T-cell (primary cell): ENCODE measurements at regions not wholly inside any gene's neighbourhood (a gene's known extent, or its start where the extent isn't known, plus 50 kb on each side); places are given as distances from the start of the nearest gene placed in this dataset.

Source experiments
- ATAC-seq, 4 experiments: fragments of 200-7000 bp in 3 of 4; fragments of 150-1000 bp in 1 of 4; cut with Tn5 transposase; replicated peaks in 1 of 4; 1 replicate in 3 of 4; 2 replicates in 1 of 4; pipeline ENCODE4 v1.10.0; 2021; ENCODE audit warnings: moderate library complexity in 3 of 4, mild to moderate bottlenecking in 2 of 4, moderate number of reproducible peaks in 1 of 4
- CTCF ChIA-PET, 2 donors: fragments of 300-600 bp; sonication (Branson Sonifier 250); formaldehyde crosslinking; loops; one replicate each; lab custom pipeline; 2022; ENCODE audit warnings: antibody characterized with exemption in 2 of 2; lab: Charles Lee
- POLR2A ChIA-PET, 2 donors: fragments of 300-600 bp; sonication (Branson Sonifier 250); formaldehyde crosslinking; loops; one replicate each; lab custom pipeline; 2022; ENCODE audit warnings: antibody characterized with exemption in 2 of 2; lab: Charles Lee
- DNase-seq, 35 experiments: peaks; one replicate each; pipeline versions ENCODE4 v3.0.0 to v3.0.0-alpha.2; 2013 to 2023
- H3K27ac ChIP-seq: one replicate; pipeline ENCODE4 v1.5.1; 2013; ENCODE audit warnings: low read length
- H3K27me3 ChIP-seq, 2 experiments: replicated peaks in 1 of 2; 1 replicate in 1 of 2; 2 replicates in 1 of 2; pipeline versions ENCODE4 v1.6.1 to v1.7.0; 2013; ENCODE audit warnings: low read length in 1 of 2, mixed read lengths in 1 of 2; ENCODE audit not compliant: control insufficient read depth in 2 of 2, insufficient read depth in 2 of 2; ENCODE audit errors: extremely low read depth in 1 of 2
- H3K36me3 ChIP-seq, 2 donors: 1 replicate in 1 of 2; 2 replicates in 1 of 2; pipeline versions ENCODE4 v1.6.1 to v1.7.0; 2013; ENCODE audit warnings: low read length in 1 of 2; ENCODE audit not compliant: control insufficient read depth in 2 of 2, insufficient read depth in 1 of 2; ENCODE audit errors: extremely low read depth in 1 of 2
- H3K4me1 ChIP-seq, 2 experiments: 1 replicate in 1 of 2; 2 replicates in 1 of 2; pipeline versions ENCODE4 v1.6.1 to v1.7.0; 2013; ENCODE audit warnings: low read length in 2 of 2, mixed read lengths in 1 of 2; ENCODE audit not compliant: insufficient read depth in 2 of 2, control insufficient read depth in 1 of 2; ENCODE audit errors: extremely low read depth in 1 of 2
- H3K4me3 ChIP-seq, 2 donors: 1 replicate in 1 of 2; 2 replicates in 1 of 2; pipeline versions ENCODE4 v1.5.1 to v1.7.0; 2013; ENCODE audit warnings: mild to moderate bottlenecking in 2 of 2, low read length in 1 of 2, moderate library complexity in 1 of 2; ENCODE audit not compliant: control insufficient read depth in 1 of 2; ENCODE audit errors: extremely low read depth in 1 of 2
- H3K9me3 ChIP-seq: 2 replicates; pipeline ENCODE4 v1.7.0; 2013
- H3K27ac Mint-ChIP-seq, 2 donors: one replicate each; pipeline ENCODE4 v1.8.0; 2020 to 2021; ENCODE audit warnings: mild to moderate bottlenecking in 2 of 2, mixed read lengths in 2 of 2
- H3K27me3 Mint-ChIP-seq, 2 donors: one replicate each; pipeline ENCODE4 v1.8.0; 2021 to 2022; ENCODE audit warnings: mixed read lengths in 2 of 2
- H3K36me3 Mint-ChIP-seq: one replicate; pipeline ENCODE4 v1.8.0; 2021; ENCODE audit warnings: mixed read lengths
- H3K4me1 Mint-ChIP-seq, 3 donors: one replicate each; pipeline ENCODE4 v1.8.0; 2020 to 2022; ENCODE audit warnings: mixed read lengths in 3 of 3, mild to moderate bottlenecking in 1 of 3
- H3K4me3 Mint-ChIP-seq, 3 donors: one replicate each; pipeline ENCODE4 v1.8.0; 2020 to 2022; ENCODE audit warnings: mild to moderate bottlenecking in 3 of 3, mixed read lengths in 3 of 3, moderate library complexity in 3 of 3
- H3K9me3 Mint-ChIP-seq, 3 donors: one replicate each; pipeline ENCODE4 v1.8.0; 2020 to 2022; ENCODE audit warnings: mixed read lengths in 3 of 3
- WGBS: methylation state at CpG from one replicate; pipeline ENCODE4 v1.1.5; 2013; ENCODE audit warnings: missing lambda C conversion rate; ENCODE audit not compliant: insufficient coverage; 5-methylcytosine and 5-hydroxymethylcytosine counted together

DNA sequence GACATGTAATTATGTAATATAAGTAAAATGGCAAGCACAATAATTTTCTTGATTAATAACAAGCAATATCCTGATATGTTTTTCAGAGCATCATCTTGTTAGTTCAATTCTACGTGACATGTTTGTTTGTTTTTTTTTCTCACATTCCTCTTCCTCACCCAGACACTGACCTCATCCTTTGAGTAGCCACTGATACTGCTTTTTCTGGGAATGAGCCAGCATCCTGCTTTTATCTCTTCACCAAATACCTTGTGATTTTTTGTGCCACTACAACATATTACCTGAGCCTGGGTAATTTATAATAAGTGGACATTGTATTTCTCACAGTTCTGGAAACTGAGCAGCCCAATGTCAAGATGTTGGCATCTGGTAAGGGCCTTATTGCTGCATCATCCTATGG, 484.0 kb downstream of the NAF1 start:
- no peak for ATAC-seq
- H3K36me3 ChIP-seq, result no peaks in the 10 kb centered on the region
- H3K4me1 ChIP-seq, result no peaks in the 10 kb centered on the region
- 86% methylated on average over 1 of the region's 1 CpG for WGBS
- H3K27me3 Mint-ChIP-seq, result no peaks in the 10 kb centered on the region
- no peaks in the 10 kb centered on the region for H3K9me3 ChIP-seq
- no peak overlapping the region for H3K4me3 Mint-ChIP-seq
- ChIA-PET POLR2A (no interaction called here), CTCF (no interaction called here)
- H3K9me3 Mint-ChIP-seq, result peaks cover 4 to 20% (median 13%) of the 10 kb centered on the region in 3 donors
- no peak overlapping the region for H3K4me3 ChIP-seq
- H3K27ac ChIP-seq, result no peak overlapping the region
- no peaks in the 10 kb centered on the region for H3K27me3 ChIP-seq
- H3K36me3 Mint-ChIP-seq, result no peaks in the 10 kb centered on the region
- no peak for DNase-seq
- H3K4me1 Mint-ChIP-seq, result no peaks in the 10 kb centered on the region
- no peak overlapping the region for H3K27ac Mint-ChIP-seq

DNA sequence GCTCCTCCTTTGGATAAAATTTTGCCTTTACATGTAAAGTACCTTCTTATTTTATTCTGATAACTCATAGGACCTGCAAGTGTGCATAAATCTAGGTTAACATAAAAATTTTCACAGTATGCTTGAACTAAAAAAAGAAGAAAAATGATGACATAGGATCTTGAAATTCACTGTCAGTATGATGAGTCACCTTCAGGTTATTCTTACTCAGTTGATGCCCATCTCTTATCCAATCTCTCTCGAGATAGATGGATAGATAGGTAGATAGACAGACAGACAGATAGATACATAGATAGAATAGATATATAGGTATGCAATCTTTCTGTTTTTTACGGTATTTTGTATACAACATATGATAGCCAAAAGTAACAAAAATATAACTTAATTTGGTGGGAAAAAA, 485.5 kb downstream of the NAF1 start:
- Mint-ChIP-seq H3K27ac (no peak overlapping the region), H3K27me3 (no peaks in the 10 kb centered on the region), H3K9me3 (peaks cover 4 to 29% (median 19%) of the 10 kb centered on the region in 3 donors), H3K36me3 (no peaks in the 10 kb centered on the region), H3K4me3 (no peak overlapping the region), H3K4me1 (no peaks in the 10 kb centered on the region)
- ChIA-PET POLR2A (interaction anchor here in 1 of 2 donors (0.6 kb wide), 1 partner anchor 46 kb away, joined by 5 read pairs; no protein-coding TSS in a partner anchor), CTCF (no interaction called here)
- no peak for ATAC-seq
- Histone ChIP-seq H3K27me3 (no peaks in the 10 kb centered on the region), H3K4me3 (no peak overlapping the region), H3K36me3 (no peaks in the 10 kb centered on the region), H3K4me1 (no peaks in the 10 kb centered on the region), H3K9me3 (no peaks in the 10 kb centered on the region), H3K27ac (no peak overlapping the region)
- no CpG with 5 or more reads among the region's 2 CpGs for WGBS
- no peak for DNase-seq

DNA sequence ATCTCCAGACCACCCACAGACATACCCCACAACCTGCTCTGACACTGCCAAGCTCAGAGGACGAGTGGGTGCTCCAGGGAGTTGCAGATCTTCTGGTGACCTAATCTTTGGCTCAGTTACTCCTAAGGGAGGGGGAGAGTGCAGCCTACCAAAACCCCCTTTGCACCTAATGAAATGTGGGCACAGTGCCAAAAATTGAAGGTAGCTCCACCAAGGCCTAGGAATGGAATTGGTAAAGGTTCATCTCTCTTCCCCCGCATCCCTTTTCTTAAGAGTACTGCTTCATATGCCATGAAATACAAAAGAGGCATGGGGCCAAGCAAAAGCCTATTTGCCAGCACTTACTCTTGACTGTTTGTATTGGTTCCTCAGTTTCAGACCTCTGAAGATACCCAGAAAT, 491.0 kb downstream of the NAF1 start:
- H3K27ac ChIP-seq, result no peak overlapping the region
- peaks cover 0 to 30% (median 22%) of the 10 kb centered on the region in 3 donors for H3K9me3 Mint-ChIP-seq
- H3K36me3 ChIP-seq, result no peaks in the 10 kb centered on the region
- no peak overlapping the region for H3K27ac Mint-ChIP-seq
- DNase-seq (no peak), ATAC-seq (no peak)
- no peaks in the 10 kb centered on the region for H3K27me3 ChIP-seq
- H3K9me3 ChIP-seq, result peaks cover 4% of the 10 kb centered on the region
- POLR2A ChIA-PET, result no interaction called here
- H3K27me3 Mint-ChIP-seq, result no peaks in the 10 kb centered on the region
- CTCF ChIA-PET, result no interaction called here
- no peaks in the 10 kb centered on the region for H3K36me3 Mint-ChIP-seq
- H3K4me1 Mint-ChIP-seq, result no peaks in the 10 kb centered on the region
- WGBS, result no CpG with 5 or more reads among the region's 2 CpGs
- H3K4me3 Mint-ChIP-seq, result no peak overlapping the region
- no peaks in the 10 kb centered on the region for H3K4me1 ChIP-seq
- no peak overlapping the region for H3K4me3 ChIP-seq

DNA sequence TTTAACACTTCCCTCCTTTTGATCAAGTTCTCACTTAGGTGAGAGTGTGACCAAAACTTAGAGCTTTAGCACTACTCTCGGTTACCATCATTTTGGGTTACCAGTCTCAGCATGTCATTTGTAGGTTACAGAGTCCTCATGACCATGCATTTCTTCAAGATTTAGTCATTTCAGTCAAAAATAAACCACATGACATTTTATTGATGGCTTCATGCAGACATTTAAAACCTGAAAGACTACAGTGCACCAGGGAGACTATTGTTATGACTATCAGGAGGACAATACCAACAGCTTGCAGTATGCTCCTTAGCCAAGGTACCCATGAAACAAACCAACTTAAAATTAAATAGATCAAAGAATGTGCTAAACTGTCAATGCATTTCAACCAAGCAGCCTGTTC, 498.1 kb upstream of the FSTL5 start:
- H3K27ac ChIP-seq, result no peak overlapping the region
- ATAC-seq (no peak), DNase-seq (no peak)
- ChIA-PET CTCF (no interaction called here), POLR2A (no interaction called here)
- H3K27ac Mint-ChIP-seq, result no peak overlapping the region
- H3K36me3 ChIP-seq, result no peaks in the 10 kb centered on the region
- H3K4me1 Mint-ChIP-seq, result no peaks in the 10 kb centered on the region
- H3K4me1 ChIP-seq, result no peaks in the 10 kb centered on the region
- no peaks in the 10 kb centered on the region for H3K36me3 Mint-ChIP-seq
- WGBS, result no CpG with 5 or more reads among the region's 1 CpG
- peaks cover 3 to 12% (median 11%) of the 10 kb centered on the region in 3 donors for H3K9me3 Mint-ChIP-seq
- H3K4me3 Mint-ChIP-seq, result no peak overlapping the region
- no peaks in the 10 kb centered on the region for H3K27me3 Mint-ChIP-seq
- no peaks in the 10 kb centered on the region for H3K9me3 ChIP-seq
- H3K4me3 ChIP-seq, result no peak overlapping the region
- H3K27me3 ChIP-seq, result no peaks in the 10 kb centered on the region

DNA sequence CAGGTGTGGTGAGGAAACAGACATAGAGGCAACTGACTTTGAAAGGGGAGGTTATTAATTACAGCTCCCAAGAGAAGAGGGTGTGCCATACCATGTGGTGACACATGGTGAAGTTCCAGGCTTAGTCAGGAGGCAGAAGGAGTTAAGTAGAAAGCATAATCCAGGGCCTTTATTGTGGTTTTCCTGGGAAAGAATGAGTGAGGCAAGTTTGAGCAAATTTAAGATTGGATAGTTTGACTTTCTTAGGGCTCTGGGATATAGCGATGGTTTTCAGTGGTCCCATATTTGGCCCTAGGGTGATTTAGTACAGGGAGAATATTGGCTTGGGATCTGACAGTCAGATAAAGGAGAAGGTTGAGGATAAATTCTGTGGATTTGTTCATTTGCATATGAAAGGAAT, 495.9 kb upstream of the FSTL5 start:
- Histone ChIP-seq H3K9me3 (no peaks in the 10 kb centered on the region), H3K27me3 (no peaks in the 10 kb centered on the region), H3K4me1 (no peaks in the 10 kb centered on the region), H3K27ac (no peak overlapping the region), H3K36me3 (no peaks in the 10 kb centered on the region), H3K4me3 (no peak overlapping the region)
- 91% methylated on average over 1 of the region's 1 CpG for WGBS
- ChIA-PET POLR2A (no interaction called here), CTCF (no interaction called here)
- ATAC-seq (no peak), DNase-seq (no peak)
- Mint-ChIP-seq H3K36me3 (no peaks in the 10 kb centered on the region), H3K9me3 (peaks cover 0 to 10% (median 6%) of the 10 kb centered on the region in 3 donors), H3K4me3 (no peak overlapping the region), H3K4me1 (no peaks in the 10 kb centered on the region), H3K27ac (no peak overlapping the region), H3K27me3 (no peaks in the 10 kb centered on the region)

DNA sequence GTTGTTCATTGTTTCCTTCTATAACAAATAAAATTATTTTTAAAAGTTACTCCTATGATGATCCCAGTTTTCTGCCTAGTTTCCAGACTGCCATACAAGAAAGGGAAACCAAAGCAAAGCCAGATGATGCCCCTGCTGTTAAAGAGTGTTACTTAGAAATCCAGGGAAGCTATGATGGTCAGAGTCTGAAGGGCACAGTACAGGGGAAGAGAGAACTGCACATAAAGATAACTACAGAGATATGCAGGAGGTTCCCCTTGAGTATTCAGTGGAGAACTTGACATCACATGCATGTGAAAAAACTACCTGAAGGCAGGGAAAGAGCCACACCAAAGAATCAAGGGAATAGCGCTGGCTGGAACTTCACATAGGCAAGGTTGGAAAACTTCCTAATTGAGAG, 494.2 kb upstream of the FSTL5 start:
- Mint-ChIP-seq H3K36me3 (no peaks in the 10 kb centered on the region), H3K4me3 (no peak overlapping the region), H3K4me1 (no peaks in the 10 kb centered on the region), H3K9me3 (peaks cover 0 to 9% (median 2%) of the 10 kb centered on the region in 3 donors), H3K27ac (no peak overlapping the region), H3K27me3 (no peaks in the 10 kb centered on the region)
- WGBS, result 86% methylated on average over 1 of the region's 1 CpG
- Histone ChIP-seq H3K36me3 (no peaks in the 10 kb centered on the region), H3K27me3 (no peaks in the 10 kb centered on the region), H3K9me3 (no peaks in the 10 kb centered on the region), H3K4me1 (no peaks in the 10 kb centered on the region), H3K4me3 (no peak overlapping the region), H3K27ac (no peak overlapping the region)
- ChIA-PET POLR2A (no interaction called here), CTCF (no interaction called here)
- ATAC-seq, result no peak
- DNase-seq, result no peak

DNA sequence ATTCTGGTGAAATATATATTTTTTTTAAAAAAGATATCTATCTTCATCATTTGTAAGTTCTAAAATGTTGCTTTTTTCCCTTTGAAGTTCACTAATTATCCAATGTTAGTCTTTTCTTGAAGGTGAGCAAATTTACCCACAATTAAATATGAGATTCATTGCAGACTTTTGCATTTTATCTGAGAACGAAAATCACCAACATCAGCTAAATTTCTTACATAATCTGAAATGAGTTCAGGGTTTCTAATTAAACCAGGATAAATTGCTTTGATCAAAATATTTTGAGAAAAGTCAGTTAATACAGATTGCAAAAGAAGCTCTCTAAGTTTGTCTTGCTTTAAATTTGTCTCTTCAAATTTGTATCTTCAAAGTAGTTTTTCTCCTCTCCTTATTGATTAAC, 486.4 kb upstream of the FSTL5 start:
- DNase-seq (no peak), ATAC-seq (no peak)
- Mint-ChIP-seq H3K36me3 (no peaks in the 10 kb centered on the region), H3K4me1 (no peaks in the 10 kb centered on the region), H3K9me3 (peaks cover 3 to 5% (median 5%) of the 10 kb centered on the region in 3 donors), H3K27ac (no peak overlapping the region), H3K4me3 (no peak overlapping the region), H3K27me3 (no peaks in the 10 kb centered on the region)
- H3K36me3 ChIP-seq, result no peaks in the 10 kb centered on the region
- H3K4me3 ChIP-seq, result no peak overlapping the region
- no peak overlapping the region for H3K27ac ChIP-seq
- CTCF ChIA-PET, result no interaction called here
- no peaks in the 10 kb centered on the region for H3K4me1 ChIP-seq
- POLR2A ChIA-PET, result no interaction called here
- no CpG with 5 or more reads among the region's 1 CpG for WGBS
- no peaks in the 10 kb centered on the region for H3K9me3 ChIP-seq
- H3K27me3 ChIP-seq, result no peaks in the 10 kb centered on the region
